ENCODE measurements at regions not wholly inside any gene's neighbourhood (a gene's known extent, or its start where the extent isn't known, plus 50 kb on each side); places are given as distances from the start of the nearest gene placed in this dataset.
"Not testable (repeated sequence)": the region's sequence is repeated elsewhere in the genome, so short reads cannot be mapped to it uniquely, and the experiment has no call there.

DNA sequence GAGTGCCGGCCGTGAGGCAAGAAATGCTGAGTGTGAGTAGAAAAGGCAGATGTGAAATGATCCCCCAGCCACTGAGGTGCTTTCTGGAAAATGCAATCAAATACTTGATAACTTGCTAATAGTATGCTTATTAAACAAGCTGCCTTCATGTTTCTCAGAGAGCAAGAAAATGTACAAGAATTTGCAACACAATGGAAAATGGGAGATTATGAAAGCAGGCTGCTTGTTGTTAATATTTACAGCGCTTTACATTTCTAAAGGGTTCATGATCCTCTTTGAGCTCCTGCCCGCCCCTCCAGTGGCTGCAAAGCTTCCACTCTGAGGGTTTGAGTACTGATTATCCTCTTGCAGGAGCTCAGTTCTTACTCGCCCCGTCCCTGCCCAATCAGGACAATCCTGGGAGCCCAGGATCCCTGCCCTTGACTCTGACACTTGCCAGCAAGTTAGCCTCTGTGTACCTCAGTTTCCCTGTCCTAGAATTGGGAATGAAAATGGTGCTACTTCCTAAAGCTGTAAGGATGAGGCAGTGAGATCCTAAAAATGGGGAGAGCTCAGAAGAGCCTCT is 645.1 kb downstream of the TBC1D22A start:
- in situ Hi-C loops (cut with MboI; ENCODE audit: low sequenced_read_pairs) = no loop called here

DNA sequence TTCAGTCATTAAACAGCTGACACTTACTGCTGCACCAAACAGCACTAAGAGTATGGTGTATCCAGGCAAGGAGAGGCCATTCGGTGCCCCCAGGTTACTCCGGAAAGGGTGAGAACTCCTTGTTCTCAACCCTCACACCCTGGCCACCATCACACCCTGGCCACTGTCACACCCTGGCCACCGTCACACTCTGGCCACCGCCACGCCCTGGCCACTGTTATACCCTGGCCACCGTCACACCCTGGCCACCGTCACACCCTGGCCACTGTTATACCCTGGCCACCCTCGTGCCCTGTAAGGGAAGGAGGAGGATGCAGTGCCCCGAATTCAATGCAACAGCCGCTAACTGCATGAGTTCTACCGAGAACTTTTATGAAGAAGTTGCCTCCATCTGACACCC is 644.4 kb downstream of the TBC1D22A start:
- in situ Hi-C loops (cut with MboI; ENCODE audit: low sequenced_read_pairs) = no loop called here

DNA sequence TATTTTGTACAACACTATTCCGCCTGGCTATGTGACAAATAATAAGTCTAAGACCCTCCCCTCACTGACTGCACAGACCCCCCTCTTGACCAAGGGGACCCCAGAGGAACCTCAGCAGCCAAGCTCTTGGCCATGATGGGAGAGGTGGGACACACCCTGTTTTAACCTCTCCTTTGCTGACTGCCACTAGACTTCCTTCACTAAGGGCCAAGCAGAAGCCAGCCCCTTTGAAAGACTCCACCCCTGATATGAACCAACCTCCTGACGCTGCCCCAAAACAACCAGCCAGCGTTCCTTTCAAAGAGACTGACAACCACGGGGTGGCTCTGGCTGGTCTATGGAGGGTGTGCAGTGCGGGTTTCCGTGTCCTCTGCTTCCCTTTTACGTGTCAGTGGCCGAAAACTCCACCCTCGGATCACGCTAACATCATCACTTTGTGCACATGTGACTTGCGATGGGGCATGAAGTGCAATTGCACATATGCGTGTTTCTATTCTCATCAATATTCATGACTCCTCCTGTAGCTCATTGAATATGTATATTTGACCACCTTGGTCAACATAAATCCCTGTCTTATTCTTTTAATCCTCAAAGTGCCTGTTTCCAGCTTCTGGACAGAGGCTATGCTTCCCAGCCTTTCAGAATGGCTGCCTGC is 643.9 kb downstream of the TBC1D22A start:
- in situ Hi-C loops (cut with MboI; ENCODE audit: low sequenced_read_pairs) = no loop called here

GRCh38 chr22:47405222-47405621 is 642.8 kb downstream of the TBC1D22A start:
- in situ Hi-C loops (cut with MboI; ENCODE audit: low sequenced_read_pairs) = not testable (repeated sequence)

DNA sequence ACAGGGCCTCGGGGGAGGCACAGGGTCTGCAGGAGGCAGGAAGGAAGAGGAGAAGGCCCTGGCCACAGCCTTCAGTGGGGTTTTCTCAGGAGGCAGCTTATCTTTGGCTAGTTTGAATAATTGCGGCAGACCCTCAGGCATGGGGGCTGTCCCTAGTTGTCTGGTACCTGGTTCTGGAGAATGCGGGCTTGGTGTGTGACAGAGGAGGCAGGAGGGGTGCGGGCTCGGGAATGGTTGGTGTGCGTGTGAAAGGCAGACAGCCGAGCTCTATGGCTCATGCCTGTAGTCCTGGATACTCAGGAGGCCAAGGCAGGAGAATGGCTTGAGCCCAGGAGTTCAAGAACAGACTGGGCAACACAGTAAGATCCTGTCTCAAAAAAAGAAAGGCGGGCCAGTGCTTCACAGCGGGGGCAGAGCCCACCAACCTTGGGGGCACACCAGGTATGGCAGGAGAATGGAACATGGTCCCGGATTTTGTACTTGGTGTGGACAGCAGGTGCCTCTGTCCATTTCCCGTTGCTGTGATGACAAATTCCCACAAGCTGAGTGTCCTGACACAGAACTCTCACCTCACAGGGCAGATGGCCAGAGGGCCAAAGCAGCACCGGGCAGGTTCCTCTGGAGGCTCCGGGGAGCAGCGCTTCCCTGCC is 640.6 kb downstream of the TBC1D22A start:
- in situ Hi-C loops (cut with MboI; ENCODE audit: low sequenced_read_pairs) = no loop called here

DNA sequence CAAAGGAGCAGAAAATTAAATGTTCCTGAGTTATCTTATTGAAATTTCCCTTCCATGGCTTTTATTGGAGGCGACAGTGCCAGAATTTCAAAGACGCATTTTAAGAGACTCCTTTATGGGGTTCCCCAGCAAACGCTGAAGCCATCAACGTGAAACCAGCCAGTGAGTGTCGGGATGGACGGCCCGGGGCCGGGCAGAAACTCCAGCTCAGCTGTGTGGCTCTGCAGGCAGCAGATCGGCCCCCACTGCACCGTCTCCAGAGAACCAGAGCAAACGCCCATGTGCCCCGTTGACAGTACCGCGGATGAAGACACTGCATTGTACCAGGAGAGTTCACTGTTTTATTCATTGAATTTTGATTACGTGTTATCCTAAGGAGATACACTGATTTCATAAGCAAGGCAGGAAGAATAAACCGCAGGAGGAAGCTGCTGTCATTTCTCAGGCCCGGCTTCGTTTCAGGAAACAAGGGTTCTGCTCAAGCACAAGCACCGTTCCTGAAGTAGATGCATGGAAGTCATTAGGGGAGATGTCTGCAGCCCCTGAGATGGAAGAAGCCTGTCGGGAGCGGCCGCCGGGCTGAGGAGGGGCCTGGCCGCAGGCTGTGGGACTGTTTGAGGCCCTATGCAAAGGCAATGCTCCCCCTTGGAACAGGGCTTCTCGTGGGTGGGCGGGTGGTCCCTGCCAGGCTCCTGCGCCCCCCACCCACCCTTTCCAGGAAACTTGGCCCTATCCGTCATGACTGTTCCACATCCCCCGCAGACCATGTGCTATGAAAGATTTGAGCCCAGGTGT is 639.7 kb downstream of the TBC1D22A start:
- in situ Hi-C loops (cut with MboI; ENCODE audit: low sequenced_read_pairs) = no loop called here

DNA sequence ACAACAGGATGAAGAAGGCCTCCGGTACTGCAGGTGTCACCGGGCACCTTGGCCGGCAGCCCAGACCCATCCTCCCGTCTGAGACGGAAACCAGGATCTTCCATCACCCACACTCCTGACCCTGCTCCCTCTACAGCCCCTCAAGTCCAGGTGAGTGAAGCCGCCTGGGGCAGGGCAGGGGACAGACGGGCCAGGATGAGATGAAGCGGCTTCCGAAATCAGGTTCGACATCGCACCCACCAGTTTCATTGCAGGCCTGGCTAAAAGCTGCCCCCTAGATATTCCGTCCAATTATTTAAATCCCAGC is 639.1 kb downstream of the TBC1D22A start:
- in situ Hi-C loops (cut with MboI; ENCODE audit: low sequenced_read_pairs) = no loop called here

- in situ Hi-C loops (cut with MboI; ENCODE audit: low sequenced_read_pairs) = no loop called here
Observed at GRCh38 chr22:47400701-47401591, 638.5 kb downstream of the TBC1D22A start.

DNA sequence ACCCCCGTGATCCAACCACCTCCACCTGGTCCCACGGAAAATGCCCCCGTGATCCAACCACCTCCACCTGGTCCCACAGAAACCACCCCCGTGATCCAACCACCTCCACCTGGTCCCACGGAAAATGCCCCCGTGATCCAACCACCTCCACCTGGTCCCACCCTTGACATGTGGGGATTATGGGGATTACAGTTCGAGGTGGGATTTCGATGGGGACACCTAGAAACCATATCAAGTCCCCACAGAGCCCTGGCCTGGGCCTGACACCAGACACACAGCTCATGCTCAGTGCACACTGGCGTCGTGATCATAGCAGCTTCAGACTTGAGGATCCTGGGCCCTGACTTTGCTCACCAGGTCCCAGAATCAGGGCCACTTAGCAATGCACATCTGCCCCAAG is 637.7 kb downstream of the TBC1D22A start:
- in situ Hi-C loops (cut with MboI; ENCODE audit: low sequenced_read_pairs) = not testable (repeated sequence)

DNA sequence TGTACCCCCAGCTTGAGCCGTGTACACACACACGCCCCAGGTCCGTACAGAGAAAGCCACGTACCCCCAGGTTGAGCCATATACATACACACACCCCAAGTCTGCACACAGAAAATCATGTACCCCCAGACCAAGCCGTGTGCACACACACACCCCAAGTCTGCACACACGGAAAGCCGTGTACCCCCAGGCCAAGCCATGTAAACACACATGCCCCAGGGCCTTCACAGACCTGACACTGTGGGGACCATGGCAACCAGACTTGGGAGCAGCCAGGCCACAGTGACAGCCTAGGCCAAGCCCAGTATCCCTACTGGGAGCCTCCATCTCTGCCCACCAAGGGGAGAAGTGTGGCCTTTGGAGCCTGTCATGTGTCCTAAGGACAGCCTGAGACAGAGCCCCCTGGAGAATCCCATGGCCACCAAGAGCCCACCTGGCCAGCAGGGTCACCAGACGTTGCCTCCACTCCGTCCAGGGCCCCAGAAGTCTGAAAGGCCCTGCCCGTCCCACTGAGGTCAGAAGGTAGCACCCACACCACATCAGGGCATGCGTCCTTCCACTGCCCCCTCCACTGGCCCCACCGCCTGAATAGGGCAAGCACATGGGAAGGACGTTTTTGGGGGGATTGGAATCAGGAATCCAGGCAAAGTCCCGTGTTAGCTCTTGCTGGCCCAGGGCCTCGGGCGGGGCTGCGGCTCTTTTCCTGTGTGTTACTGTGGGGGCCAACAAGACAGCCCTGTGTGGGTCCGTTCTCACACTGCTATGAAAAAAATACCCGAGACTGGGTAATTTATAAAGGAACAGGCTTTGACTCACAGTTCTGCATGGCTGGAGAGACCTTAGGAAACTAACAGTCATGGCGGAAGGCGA is 636.7 kb downstream of the TBC1D22A start:
- in situ Hi-C loops (cut with MboI; ENCODE audit: low sequenced_read_pairs) = no loop called here

GRCh38 chr22:47398491-47398890 is 636.0 kb downstream of the TBC1D22A start:
- in situ Hi-C loops (cut with MboI; ENCODE audit: low sequenced_read_pairs) = no loop called here

DNA sequence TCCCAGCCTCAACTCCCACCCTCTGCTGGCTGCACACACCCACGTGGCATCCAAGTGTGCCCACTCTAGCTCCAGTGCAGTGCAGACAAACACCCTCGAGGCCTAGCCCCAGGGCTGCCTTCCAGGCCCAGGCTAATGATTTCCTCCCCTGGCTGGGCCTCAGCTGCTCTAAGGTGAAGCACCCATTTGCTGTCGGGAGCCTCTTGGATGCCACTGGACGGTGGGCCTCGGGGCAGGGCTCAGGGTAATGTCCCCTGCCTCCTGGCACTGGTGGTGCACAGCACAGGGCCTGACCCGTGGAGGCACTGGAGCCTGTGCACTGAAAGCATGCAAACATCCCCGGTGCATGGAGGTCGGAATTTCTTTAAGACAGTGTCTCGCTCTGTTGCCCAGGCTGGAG is 635.2 kb downstream of the TBC1D22A start:
- in situ Hi-C loops (cut with MboI; ENCODE audit: low sequenced_read_pairs) = no loop called here

- in situ Hi-C loops (cut with MboI; ENCODE audit: low sequenced_read_pairs) = no loop called here
Observed at GRCh38 chr22:47396515-47396914, 634.1 kb downstream of the TBC1D22A start.

DNA sequence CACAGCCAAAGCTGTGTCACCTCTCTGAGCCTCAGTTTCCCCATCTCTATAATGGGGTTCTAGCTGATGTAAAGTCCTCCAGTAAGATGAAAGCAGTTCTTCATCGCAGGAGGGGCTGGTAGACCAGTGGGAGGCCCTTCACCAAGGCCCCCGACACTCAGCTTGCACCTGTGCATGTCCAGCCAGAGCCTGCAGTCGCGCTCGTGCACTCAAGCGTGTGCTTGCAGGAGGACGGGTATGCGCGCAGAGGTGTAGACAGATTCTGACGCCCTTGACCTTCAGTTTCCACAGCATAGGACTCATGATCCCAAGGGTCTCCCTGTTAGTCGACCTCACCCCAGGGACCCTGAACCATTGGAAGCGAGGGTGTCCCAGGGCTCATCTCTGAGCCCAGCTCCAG is 633.7 kb downstream of the TBC1D22A start:
- in situ Hi-C loops (cut with MboI; ENCODE audit: low sequenced_read_pairs) = no loop called here

- in situ Hi-C loops (cut with MboI; ENCODE audit: low sequenced_read_pairs) = no loop called here
Observed at GRCh38 chr22:47395481-47395880, 633.0 kb downstream of the TBC1D22A start.

DNA sequence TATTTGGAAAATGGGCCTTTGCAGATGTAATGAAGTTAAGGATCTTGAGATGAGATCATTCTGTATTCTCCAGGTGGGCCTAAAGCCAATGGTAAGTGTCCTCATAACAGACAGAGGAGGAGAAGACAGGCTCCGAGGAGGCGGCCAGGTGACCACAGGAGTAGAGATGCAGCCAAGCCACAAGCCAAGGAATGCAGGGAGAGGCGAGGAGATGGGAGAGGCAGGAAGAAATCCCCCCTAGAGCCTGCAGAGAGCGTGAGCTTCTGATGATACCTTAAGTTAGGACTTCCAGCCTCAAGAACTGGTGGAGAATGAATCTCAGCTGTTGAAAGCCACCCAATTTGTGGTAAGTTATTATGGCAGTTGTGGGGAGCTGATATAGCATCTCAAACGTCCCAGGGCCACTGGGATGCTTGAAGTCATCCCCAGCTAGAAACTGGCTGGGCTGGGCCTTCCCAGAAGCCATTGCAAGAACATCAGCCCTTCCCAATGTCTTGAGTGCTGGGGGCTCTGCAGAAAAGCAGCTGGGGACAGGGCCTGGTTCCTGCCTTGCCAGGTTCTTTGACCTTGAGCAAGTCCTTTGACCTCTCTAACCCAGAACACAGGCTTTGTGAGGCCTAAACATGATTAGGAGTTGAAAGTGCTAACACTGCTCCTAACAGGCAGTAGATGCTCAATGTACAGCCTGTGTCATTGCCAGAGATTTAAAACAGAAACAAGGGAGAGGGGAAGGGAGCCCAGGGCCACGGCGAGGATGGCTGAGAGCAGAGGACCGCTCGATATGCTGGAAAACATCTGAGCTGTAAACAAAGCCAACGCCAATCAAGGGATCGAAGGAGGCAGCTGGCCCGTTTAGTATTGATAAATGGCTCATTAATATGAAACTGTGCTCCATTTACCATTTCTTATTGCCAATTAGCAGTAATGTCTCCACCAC is 632.3 kb downstream of the TBC1D22A start:
- in situ Hi-C loops (cut with MboI; ENCODE audit: low sequenced_read_pairs) = no loop called here

GRCh38 chr22:47393191-47393590 is 630.7 kb downstream of the TBC1D22A start:
- in situ Hi-C loops (cut with MboI; ENCODE audit: low sequenced_read_pairs) = no loop called here

DNA sequence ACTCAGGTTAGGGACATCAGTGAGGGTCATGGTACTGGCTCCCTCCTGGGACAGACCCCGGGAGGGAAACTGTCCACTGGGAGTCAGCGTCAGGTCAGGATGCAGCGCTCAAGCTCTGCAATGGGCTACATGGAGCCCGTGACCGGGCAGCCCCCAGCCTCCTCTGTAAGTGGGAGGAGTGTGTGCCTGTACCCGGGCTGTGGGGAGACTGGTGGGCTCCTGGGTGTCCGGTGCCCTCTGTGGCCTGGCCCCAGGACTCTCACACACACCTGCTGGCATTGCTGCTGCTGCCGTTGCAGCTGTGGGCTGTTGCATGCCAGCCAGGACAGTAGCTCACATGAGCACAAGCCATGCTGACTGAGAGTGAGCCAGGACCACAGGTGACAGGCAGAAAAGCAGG is 630.3 kb downstream of the TBC1D22A start:
- in situ Hi-C loops (cut with MboI; ENCODE audit: low sequenced_read_pairs) = no loop called here

- in situ Hi-C loops (cut with MboI; ENCODE audit: low sequenced_read_pairs) = no loop called here
Observed at GRCh38 chr22:47392054-47392347, 629.6 kb downstream of the TBC1D22A start.
